K562 (cell line): ENCODE measurements at regions not wholly inside any gene's neighbourhood (a gene's known extent, or its start where the extent isn't known, plus 50 kb on each side); places are given as distances from the start of the nearest gene placed in this dataset.

Experiments
- ATAC-seq: fragments of 200-7000 bp; cut with Tn5 transposase; 3 replicates; pipeline ENCODE4 v1.9.1; 2020; ENCODE audit warnings: moderate library complexity
- BruUV-seq: library from RNA; stranded (reverse); fragments of 400-500 nt; replicated peaks from 2 replicates; lab custom pipeline; 2021; lab: Mats Ljungman, UMichigan
- CTCF ChIA-PET: fragments of 300-600 bp; formaldehyde crosslinking; extraction: SDS; loops from one replicate; lab custom pipeline; 2021; ENCODE audit warnings: low intra/inter-chr PET ratio; lab: Yijun Ruan, JAX
- POLR2A ChIA-PET: fragments of 300-600, 350-650 bp; sonication (Branson Sonifier 250); formaldehyde crosslinking; extraction: SDS; loops from one replicate; lab custom pipeline; 2021; ENCODE audit warnings: antibody characterized with exemption, inconsistent platforms; lab: Yijun Ruan, JAX
- DNase-seq, 4 experiments: peaks; one replicate each; pipeline versions ENCODE4 v3.0.0 to v3.0.0-alpha.2; 2011 to 2018; ENCODE audit warnings: low spot score in 3 of 4, mixed read lengths in 3 of 4; ENCODE audit errors: extremely low read depth in 1 of 4
- FAIRE-seq: peaks from 2 replicates; lab custom pipeline; 2011; peaks lifted over from hg19 to GRCh38; lab: Jason Lieb, UNC
- H2AFZ ChIP-seq: 2 replicates; pipeline ENCODE4 v1.6.0; 2011; ENCODE audit warnings: low read depth, low read length, control low read depth, inconsistent platforms
- H3K27ac ChIP-seq: fragments of 200-600 bp; 3 replicates; pipeline ENCODE4 v1.8.0; 2011; ENCODE audit warnings: low read depth, mild to moderate bottlenecking, control low read depth, inconsistent platforms, low read length, moderate library complexity, mixed read lengths; ENCODE audit errors: extremely low read depth
- H3K27me3 ChIP-seq, 2 experiments: fragments of 300-600 bp in 1 of 2; 2 replicates in 1 of 2; 3 replicates in 1 of 2; pipeline versions ENCODE4 v1.6.0 to v1.8.0; 2011; ENCODE audit warnings: inconsistent platforms in 2 of 2, low read length in 2 of 2, mild to moderate bottlenecking in 1 of 2, mixed read lengths in 1 of 2, moderate library complexity in 1 of 2; ENCODE audit not compliant: control insufficient read depth in 2 of 2, insufficient read depth in 2 of 2
- H3K36me3 ChIP-seq: fragments of 300-600 bp; 3 replicates; pipeline ENCODE4 v1.8.0; 2011; ENCODE audit warnings: mild to moderate bottlenecking, low read length, inconsistent platforms; ENCODE audit not compliant: control insufficient read depth, insufficient read depth
- H3K4me1 ChIP-seq, 2 experiments: fragments of 200-600 bp in 1 of 2; replicated peaks in 1 of 2; 2 replicates in 1 of 2; 3 replicates in 1 of 2; pipeline versions ENCODE4 v1.5.1 to v1.8.0; 2011; ENCODE audit warnings: inconsistent platforms in 2 of 2, low read length in 2 of 2, mild to moderate bottlenecking in 1 of 2, mixed read lengths in 1 of 2, moderate library complexity in 1 of 2; ENCODE audit not compliant: control insufficient read depth in 2 of 2, insufficient read depth in 2 of 2
- H3K4me2 ChIP-seq: 2 replicates; pipeline ENCODE4 v1.6.1; 2011; ENCODE audit warnings: low read length, control low read depth, inconsistent platforms, mixed read lengths; ENCODE audit not compliant: insufficient read depth
- H3K4me3 ChIP-seq: fragments of 200-600 bp; sonication (generic), shearing (Covaris generic); 2 replicates; pipeline ENCODE4 v1.5.1; 2016; ENCODE audit warnings: control low read depth, inconsistent platforms
- H3K79me2 ChIP-seq: fragments of 200-600 bp; 3 replicates; pipeline ENCODE4 v1.8.0; 2011; ENCODE audit warnings: low read length, inconsistent platforms; ENCODE audit not compliant: control insufficient read depth, insufficient read depth
- H3K9ac ChIP-seq, 2 experiments: 2 replicates each; pipeline versions ENCODE4 v1.6.0 to v1.6.1; 2011; ENCODE audit warnings: low read depth in 2 of 2, low read length in 2 of 2, control low read depth in 1 of 2, inconsistent platforms in 1 of 2, mild to moderate bottlenecking in 1 of 2, mixed read lengths in 1 of 2; ENCODE audit not compliant: insufficient read depth in 1 of 2
- H3K9me1 ChIP-seq: one replicate; pipeline ENCODE4 v1.6.0; 2011; ENCODE audit warnings: inconsistent platforms, mild to moderate bottlenecking, low read length, moderate library complexity; ENCODE audit not compliant: control insufficient read depth, insufficient read depth
- H3K9me3 ChIP-seq: replicated peaks from 2 replicates; pipeline ENCODE4 v1.5.1; 2011; ENCODE audit warnings: low read depth, low read length, inconsistent platforms; ENCODE audit not compliant: control insufficient read depth, insufficient read depth
- H4K20me1 ChIP-seq: replicated peaks from 2 replicates; pipeline ENCODE4 v1.6.1; 2011; ENCODE audit warnings: low read length, inconsistent platforms, mixed read lengths; ENCODE audit not compliant: control insufficient read depth, insufficient read depth
- CBX3 ChIP-seq, 2 experiments: IDR thresholded peaks; 1 replicate in 1 of 2; 2 replicates in 1 of 2; pipeline ENCODE4 v1.6.1; 2012; ENCODE audit warnings: inconsistent platforms in 2 of 2, low read length in 2 of 2, borderline replicate concordance in 1 of 2, control low read depth in 1 of 2
- DPF2 ChIP-seq: fragments of 450-650 bp; IDR thresholded peaks from 2 replicates; pipeline ENCODE4 v1.6.1; 2016
- HDAC3 ChIP-seq: fragments of 450-650 bp; IDR thresholded peaks from 2 replicates; pipeline ENCODE4 v1.6.1; 2018; ENCODE audit warnings: borderline replicate concordance, mild to moderate bottlenecking, moderate library complexity; ENCODE audit not compliant: partially characterized antibody
- KDM1A ChIP-seq, 2 experiments: fragments of 450-650 bp; IDR thresholded peaks; 2 replicates each; pipeline ENCODE4 v1.6.1; 2016; ENCODE audit warnings: mild to moderate bottlenecking in 2 of 2
- POLR2B ChIP-seq: fragments of 450-650 bp; IDR thresholded peaks from 2 replicates; pipeline ENCODE4 v1.6.1; 2018; ENCODE audit warnings: low read depth; ENCODE audit not compliant: partially characterized antibody
- RB1 ChIP-seq: fragments of 450-650 bp; IDR thresholded peaks from 2 replicates; pipeline ENCODE4 v1.6.1; 2017; ENCODE audit warnings: low read depth, mild to moderate bottlenecking
- SOX6 ChIP-seq: fragments of 450-650 bp; IDR thresholded peaks from 2 replicates; pipeline ENCODE4 v1.6.1; 2014; ENCODE audit warnings: mild to moderate bottlenecking
- SRSF9 ChIP-seq: fragments of 200-400 bp; formaldehyde crosslinking; IDR thresholded peaks from 2 replicates; pipeline ENCODE4 v1.6.1; 2017; ENCODE audit warnings: low read depth, low read length, borderline replicate concordance
- TAF1 ChIP-seq: IDR thresholded peaks from 2 replicates; pipeline ENCODE4 v1.6.1; 2011; ENCODE audit warnings: mild to moderate bottlenecking, low read length, moderate library complexity; ENCODE audit not compliant: insufficient read depth, control insufficient read depth, severe bottlenecking; ENCODE audit errors: extremely low read depth
- ZBED1 ChIP-seq: IDR thresholded peaks from 2 replicates; pipeline ENCODE4 v1.6.1; 2014
- ZNF282 ChIP-seq: sonication (generic); formaldehyde crosslinking; IDR thresholded peaks from 2 replicates; pipeline ENCODE4 v1.8.1; 2023; ENCODE audit warnings: missing genetic modification reagents
- WGBS: fragments of 100-300 bp; shearing (Covaris generic); methylation state at CpG from one replicate; pipeline ENCODE4 v1.1.6; 2016; ENCODE audit warnings: low coverage, mixed read lengths; ENCODE audit not compliant: insufficient coverage; ENCODE audit errors: missing lambda C conversion rate; 5-methylcytosine and 5-hydroxymethylcytosine counted together
- in situ Hi-C: fragments of 300-500 bp; cut with MboI; formaldehyde crosslinking; loops from 4 replicates; pipeline ENCODE4 v1.15.0; 2018; ENCODE audit warnings: inconsistent platforms, mixed read lengths
- intact Hi-C: fragments of 100-400 bp; cut with micrococcal nuclease; formaldehyde crosslinking; loops from 2 replicates; pipeline ENCODE4 v1.14.2; 2022
- TF ChIP-seq, protein P1 (sequence below): fragments of 250-450 bp; sonication (Bioruptor Pico); IDR thresholded peaks from 2 replicates; pipeline ENCODE4 v1.4.0; 2020; ENCODE audit warnings: mild to moderate bottlenecking, moderate library complexity
- TF ChIP-seq, protein P2 (sequence below): fragments of 200-800 bp; sonication (Bioruptor generic); IDR thresholded peaks from 2 replicates; pipeline ENCODE4 v1.6.1; 2017; ENCODE audit warnings: missing genetic modification characterization, missing compliant biosample characterization
- TF ChIP-seq, protein P3 (sequence below): fragments of 450-650 bp; formaldehyde crosslinking; IDR thresholded peaks from 2 replicates; pipeline ENCODE4 v1.4.0; 2022; ENCODE audit warnings: mild to moderate bottlenecking, moderate library complexity
- TF ChIP-seq, protein P4 (sequence below): fragments of 250-450 bp; sonication (Bioruptor Pico); IDR thresholded peaks from 2 replicates; pipeline ENCODE4 v1.5.0; 2022; ENCODE audit warnings: mild to moderate bottlenecking

DNA sequence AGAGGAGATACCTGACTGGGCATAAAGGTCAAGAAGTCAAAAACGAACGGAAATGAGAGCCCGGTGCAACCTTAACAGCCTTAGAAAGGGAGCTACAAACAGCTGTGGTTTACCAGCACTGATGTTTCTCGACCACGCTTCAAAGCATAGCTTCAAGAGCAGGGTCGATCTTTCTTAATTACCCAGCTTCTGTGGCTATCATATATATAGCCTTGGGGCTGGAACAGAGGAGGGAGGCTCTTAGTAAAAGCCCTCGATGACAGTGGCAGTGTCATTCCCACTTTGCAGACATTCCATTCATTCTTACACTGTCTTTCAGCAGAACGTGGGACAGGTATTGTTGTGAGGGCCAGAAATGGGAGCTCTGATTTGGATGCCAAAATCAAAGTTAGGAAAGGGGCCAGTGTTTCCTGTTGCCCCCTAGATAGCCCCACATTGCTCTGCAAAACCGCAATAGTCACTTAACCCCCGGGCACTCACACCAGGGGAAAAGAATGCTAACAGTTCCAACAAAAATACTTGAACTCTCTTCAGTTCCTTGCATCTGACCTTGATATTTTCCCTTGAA is 141.5 kb downstream of the MTPAP start (continued):
- TF ChIP-seq RB1 (no peak), SOX6 (no peak), KDM1A (IDR thresholded peaks at IDR 0.05) (no peak)
- TF ChIP-seq, protein P1, sequence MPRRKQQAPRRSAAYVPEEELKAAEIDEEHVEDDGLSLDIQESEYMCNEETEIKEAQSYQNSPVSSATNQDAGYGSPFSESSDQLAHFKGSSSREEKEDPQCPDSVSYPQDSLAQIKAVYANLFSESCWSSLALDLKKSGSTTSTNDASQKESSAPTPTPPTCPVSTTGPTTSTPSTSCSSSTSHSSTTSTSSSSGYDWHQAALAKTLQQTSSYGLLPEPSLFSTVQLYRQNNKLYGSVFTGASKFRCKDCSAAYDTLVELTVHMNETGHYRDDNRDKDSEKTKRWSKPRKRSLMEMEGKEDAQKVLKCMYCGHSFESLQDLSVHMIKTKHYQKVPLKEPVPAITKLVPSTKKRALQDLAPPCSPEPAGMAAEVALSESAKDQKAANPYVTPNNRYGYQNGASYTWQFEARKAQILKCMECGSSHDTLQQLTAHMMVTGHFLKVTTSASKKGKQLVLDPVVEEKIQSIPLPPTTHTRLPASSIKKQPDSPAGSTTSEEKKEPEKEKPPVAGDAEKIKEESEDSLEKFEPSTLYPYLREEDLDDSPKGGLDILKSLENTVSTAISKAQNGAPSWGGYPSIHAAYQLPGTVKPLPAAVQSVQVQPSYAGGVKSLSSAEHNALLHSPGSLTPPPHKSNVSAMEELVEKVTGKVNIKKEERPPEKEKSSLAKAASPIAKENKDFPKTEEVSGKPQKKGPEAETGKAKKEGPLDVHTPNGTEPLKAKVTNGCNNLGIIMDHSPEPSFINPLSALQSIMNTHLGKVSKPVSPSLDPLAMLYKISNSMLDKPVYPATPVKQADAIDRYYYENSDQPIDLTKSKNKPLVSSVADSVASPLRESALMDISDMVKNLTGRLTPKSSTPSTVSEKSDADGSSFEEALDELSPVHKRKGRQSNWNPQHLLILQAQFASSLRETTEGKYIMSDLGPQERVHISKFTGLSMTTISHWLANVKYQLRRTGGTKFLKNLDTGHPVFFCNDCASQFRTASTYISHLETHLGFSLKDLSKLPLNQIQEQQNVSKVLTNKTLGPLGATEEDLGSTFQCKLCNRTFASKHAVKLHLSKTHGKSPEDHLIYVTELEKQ = no peak

DNA sequence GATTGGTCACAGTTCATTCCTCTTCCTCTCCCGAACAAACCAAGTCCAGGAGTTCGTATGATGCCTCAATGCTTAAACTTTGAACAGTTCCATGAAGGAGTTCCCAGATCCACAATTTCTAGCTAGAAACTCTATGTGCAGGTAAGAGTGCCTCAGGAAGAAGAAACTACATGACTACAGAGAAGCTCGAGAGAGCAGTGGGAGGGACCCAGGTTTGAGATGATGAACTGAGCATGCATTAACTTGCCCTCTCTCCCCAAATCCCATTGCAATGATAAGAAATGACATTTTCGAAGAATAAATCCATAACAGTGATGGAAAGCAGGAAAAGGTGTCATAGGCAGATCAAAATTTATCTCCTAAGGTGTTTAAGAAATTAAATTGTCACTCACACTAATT is 140.6 kb upstream of the JCAD start:
- in situ Hi-C loops (no loop called here), intact Hi-C loops (no loop called here)
- H3K4me2 ChIP-seq = no peak overlapping the region
- ATAC-seq (no peak), FAIRE-seq (no peak), DNase-seq (no peak)
- no peaks in the 10 kb centered on the region for H3K36me3 ChIP-seq
- no peaks in the 10 kb centered on the region for H3K4me1 ChIP-seq
- no peak overlapping the region for H3K27ac ChIP-seq
- H3K79me2 ChIP-seq = no peaks in the 10 kb centered on the region
- H2AFZ ChIP-seq = no peak overlapping the region
- ChIA-PET CTCF (no interaction called here), POLR2A (no interaction called here)
- H3K9me1 ChIP-seq = no peaks in the 10 kb centered on the region
- H3K27me3 ChIP-seq = peaks cover 0 to 10% of the 10 kb centered on the region in 2 experiments; a peak in 2 of 5 replicates
- no peak overlapping the region for H3K4me3 ChIP-seq
- H4K20me1 ChIP-seq = no peaks in the 10 kb centered on the region
- H3K9me3 ChIP-seq = peaks cover 4% of the 10 kb centered on the region
- WGBS = 0% methylated on average over 4 of the region's 4 CpGs
- no TSS peak for BruUV-seq
- no peak overlapping the region for H3K9ac ChIP-seq
- TF ChIP-seq, protein P2, sequence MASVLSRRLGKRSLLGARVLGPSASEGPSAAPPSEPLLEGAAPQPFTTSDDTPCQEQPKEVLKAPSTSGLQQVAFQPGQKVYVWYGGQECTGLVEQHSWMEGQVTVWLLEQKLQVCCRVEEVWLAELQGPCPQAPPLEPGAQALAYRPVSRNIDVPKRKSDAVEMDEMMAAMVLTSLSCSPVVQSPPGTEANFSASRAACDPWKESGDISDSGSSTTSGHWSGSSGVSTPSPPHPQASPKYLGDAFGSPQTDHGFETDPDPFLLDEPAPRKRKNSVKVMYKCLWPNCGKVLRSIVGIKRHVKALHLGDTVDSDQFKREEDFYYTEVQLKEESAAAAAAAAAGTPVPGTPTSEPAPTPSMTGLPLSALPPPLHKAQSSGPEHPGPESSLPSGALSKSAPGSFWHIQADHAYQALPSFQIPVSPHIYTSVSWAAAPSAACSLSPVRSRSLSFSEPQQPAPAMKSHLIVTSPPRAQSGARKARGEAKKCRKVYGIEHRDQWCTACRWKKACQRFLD (CRISPR knock-in tag) = no peak
- TF ChIP-seq ZBED1 = no peak
- TF ChIP-seq DPF2 = no peak
- no peak for TF ChIP-seq TAF1
- no peak for TF ChIP-seq SRSF9
- TF ChIP-seq POLR2B = no peak
- TF ChIP-seq HDAC3 = no peak
- TF ChIP-seq CBX3 (IDR thresholded peaks at IDR 0.05; ENCODE audit: borderline replicate concordance in 1 of 2, low read length in 2 of 2) = no peak
- TF ChIP-seq ZNF282 (CRISPR knock-in tag) = no peak
- TF ChIP-seq, protein P3, sequence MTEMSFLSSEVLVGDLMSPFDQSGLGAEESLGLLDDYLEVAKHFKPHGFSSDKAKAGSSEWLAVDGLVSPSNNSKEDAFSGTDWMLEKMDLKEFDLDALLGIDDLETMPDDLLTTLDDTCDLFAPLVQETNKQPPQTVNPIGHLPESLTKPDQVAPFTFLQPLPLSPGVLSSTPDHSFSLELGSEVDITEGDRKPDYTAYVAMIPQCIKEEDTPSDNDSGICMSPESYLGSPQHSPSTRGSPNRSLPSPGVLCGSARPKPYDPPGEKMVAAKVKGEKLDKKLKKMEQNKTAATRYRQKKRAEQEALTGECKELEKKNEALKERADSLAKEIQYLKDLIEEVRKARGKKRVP (CRISPR knock-in tag) = no peak
- TF ChIP-seq, protein P4, sequence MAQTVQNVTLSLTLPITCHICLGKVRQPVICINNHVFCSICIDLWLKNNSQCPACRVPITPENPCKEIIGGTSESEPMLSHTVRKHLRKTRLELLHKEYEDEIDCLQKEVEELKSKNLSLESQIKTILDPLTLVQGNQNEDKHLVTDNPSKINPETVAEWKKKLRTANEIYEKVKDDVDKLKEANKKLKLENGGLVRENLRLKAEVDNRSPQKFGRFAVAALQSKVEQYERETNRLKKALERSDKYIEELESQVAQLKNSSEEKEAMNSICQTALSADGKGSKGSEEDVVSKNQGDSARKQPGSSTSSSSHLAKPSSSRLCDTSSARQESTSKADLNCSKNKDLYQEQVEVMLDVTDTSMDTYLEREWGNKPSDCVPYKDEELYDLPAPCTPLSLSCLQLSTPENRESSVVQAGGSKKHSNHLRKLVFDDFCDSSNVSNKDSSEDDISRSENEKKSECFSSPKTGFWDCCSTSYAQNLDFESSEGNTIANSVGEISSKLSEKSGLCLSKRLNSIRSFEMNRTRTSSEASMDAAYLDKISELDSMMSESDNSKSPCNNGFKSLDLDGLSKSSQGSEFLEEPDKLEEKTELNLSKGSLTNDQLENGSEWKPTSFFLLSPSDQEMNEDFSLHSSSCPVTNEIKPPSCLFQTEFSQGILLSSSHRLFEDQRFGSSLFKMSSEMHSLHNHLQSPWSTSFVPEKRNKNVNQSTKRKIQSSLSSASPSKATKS (CRISPR knock-in tag) = no peak
